C4-2B (cell line): ENCODE measurements at regions not wholly inside any gene's neighbourhood (a gene's known extent, or its start where the extent isn't known, plus 50 kb on each side); places are given as distances from the start of the nearest gene placed in this dataset.

Experiments used
- ZFX ChIP-seq: fragments of 450-650 bp; IDR thresholded peaks from 2 replicates; pipeline ENCODE4 v1.6.1; 2017
- TF ChIP-seq, protein P1 (sequence below): fragments of 450-650 bp; conservative IDR thresholded peaks from 2 replicates; pipeline ENCODE4 v1.5.1; 2017; ENCODE audit warnings: mild to moderate bottlenecking

DNA sequence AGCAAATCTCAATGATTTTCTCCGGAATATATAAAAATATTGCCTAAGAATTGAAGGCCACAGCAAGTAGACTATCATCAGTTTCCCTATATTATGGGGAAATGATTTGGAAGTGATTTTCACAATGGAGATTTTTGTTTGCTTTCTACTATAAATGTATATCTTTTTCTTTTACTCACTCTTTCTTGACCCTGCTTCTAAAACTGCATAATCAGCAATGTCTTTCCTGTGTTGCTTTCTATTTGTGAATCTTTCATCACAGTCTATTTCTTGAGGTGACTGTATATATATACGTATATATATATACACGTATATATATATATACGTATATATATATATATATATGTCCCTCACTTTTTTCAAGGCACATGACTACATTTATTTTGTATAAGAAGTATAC lies 622.6 kb downstream of the DTWD2 start:
- TF ChIP-seq, protein P1, sequence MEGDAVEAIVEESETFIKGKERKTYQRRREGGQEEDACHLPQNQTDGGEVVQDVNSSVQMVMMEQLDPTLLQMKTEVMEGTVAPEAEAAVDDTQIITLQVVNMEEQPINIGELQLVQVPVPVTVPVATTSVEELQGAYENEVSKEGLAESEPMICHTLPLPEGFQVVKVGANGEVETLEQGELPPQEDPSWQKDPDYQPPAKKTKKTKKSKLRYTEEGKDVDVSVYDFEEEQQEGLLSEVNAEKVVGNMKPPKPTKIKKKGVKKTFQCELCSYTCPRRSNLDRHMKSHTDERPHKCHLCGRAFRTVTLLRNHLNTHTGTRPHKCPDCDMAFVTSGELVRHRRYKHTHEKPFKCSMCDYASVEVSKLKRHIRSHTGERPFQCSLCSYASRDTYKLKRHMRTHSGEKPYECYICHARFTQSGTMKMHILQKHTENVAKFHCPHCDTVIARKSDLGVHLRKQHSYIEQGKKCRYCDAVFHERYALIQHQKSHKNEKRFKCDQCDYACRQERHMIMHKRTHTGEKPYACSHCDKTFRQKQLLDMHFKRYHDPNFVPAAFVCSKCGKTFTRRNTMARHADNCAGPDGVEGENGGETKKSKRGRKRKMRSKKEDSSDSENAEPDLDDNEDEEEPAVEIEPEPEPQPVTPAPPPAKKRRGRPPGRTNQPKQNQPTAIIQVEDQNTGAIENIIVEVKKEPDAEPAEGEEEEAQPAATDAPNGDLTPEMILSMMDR = no peak
- TF ChIP-seq ZFX = no peak
